Endothelial cell of umbilical vein (primary cell): ENCODE measurements at regions not wholly inside any gene's neighbourhood (a gene's known extent, or its start where the extent isn't known, plus 50 kb on each side); places are given as distances from the start of the nearest gene placed in this dataset.

Source experiments
- BruUV-seq: library from RNA; stranded (reverse); fragments of 400-500 nt; replicated peaks from 2 replicates; lab custom pipeline; 2021; lab: Mats Ljungman, UMichigan
- CTCF ChIA-PET: fragments of 300-600, 350-600 bp; sonication (Branson Sonifier 250); formaldehyde crosslinking; loops from one replicate; lab custom pipeline; 2021; ENCODE audit warnings: antibody characterized with exemption, inconsistent platforms; lab: Charles Lee
- POLR2A ChIA-PET: fragments of 300-600, 350-600 bp; sonication (Branson Sonifier 250); formaldehyde crosslinking; loops from one replicate; lab custom pipeline; 2021; ENCODE audit warnings: antibody characterized with exemption, inconsistent platforms; lab: Charles Lee
- DNase-seq: peaks from one replicate; pipeline ENCODE4 v3.0.0-alpha.2; 2011; ENCODE audit warnings: low read depth, low spot score
- FAIRE-seq: peaks from 2 replicates; lab custom pipeline; 2011; peaks lifted over from hg19 to GRCh38; lab: Jason Lieb, UNC
- H2AFZ ChIP-seq: 2 replicates; pipeline ENCODE4 v1.6.0; 2012; ENCODE audit warnings: low read depth, low read length, control low read depth, inconsistent platforms
- H3K27ac ChIP-seq: 2 replicates; pipeline ENCODE4 v1.5.1; 2011; ENCODE audit warnings: low read depth, mild to moderate bottlenecking, control low read depth, low read length, moderate library complexity; ENCODE audit not compliant: insufficient read depth
- H3K27me3 ChIP-seq, 2 experiments: 2 replicates each; pipeline versions ENCODE4 v1.6.0 to v1.6.1; 2011; ENCODE audit warnings: low read length in 2 of 2, mixed read lengths in 1 of 2; ENCODE audit not compliant: control insufficient read depth in 2 of 2, insufficient read depth in 2 of 2
- H3K36me3 ChIP-seq, 2 experiments: 2 replicates in 1 of 2; 3 replicates in 1 of 2; pipeline ENCODE4 v1.5.1; 2011; ENCODE audit warnings: low read length in 2 of 2, mild to moderate bottlenecking in 1 of 2, moderate library complexity in 1 of 2; ENCODE audit not compliant: control insufficient read depth in 2 of 2, insufficient read depth in 2 of 2; ENCODE audit errors: extremely low read depth in 1 of 2
- H3K4me1 ChIP-seq: 3 replicates; pipeline ENCODE4 v1.5.1; 2011; ENCODE audit warnings: mild to moderate bottlenecking, low read length; ENCODE audit not compliant: control insufficient read depth, insufficient read depth; ENCODE audit errors: extremely low read depth
- H3K4me2 ChIP-seq: 2 replicates; pipeline ENCODE4 v1.6.1; 2011; ENCODE audit warnings: low read length, control low read depth, mixed read lengths; ENCODE audit not compliant: insufficient read depth
- H3K4me3 ChIP-seq, 3 experiments: fragments of 200-600 bp in 1 of 3; sonication (generic), shearing (Covaris generic) in 1 of 3; replicated peaks in 1 of 3; 2 replicates each; pipeline ENCODE4 v1.5.1; 2011 to 2016; ENCODE audit warnings: control low read depth in 3 of 3, low read length in 3 of 3, mild to moderate bottlenecking in 2 of 3, inconsistent platforms in 1 of 3, low read depth in 1 of 3, moderate library complexity in 1 of 3; ENCODE audit not compliant: insufficient read depth in 1 of 3
- H3K79me2 ChIP-seq: 2 replicates; pipeline ENCODE4 v1.6.0; 2012; ENCODE audit warnings: low read length, inconsistent platforms; ENCODE audit not compliant: control insufficient read depth, insufficient read depth
- H3K9ac ChIP-seq: replicated peaks from 2 replicates; pipeline ENCODE3; 2011; ENCODE audit warnings: low read length, control low read depth; ENCODE audit not compliant: insufficient read depth; ENCODE audit errors: extremely low read depth
- H3K9me1 ChIP-seq: replicated peaks from 3 replicates; pipeline ENCODE4 v1.6.0; 2011; ENCODE audit warnings: mild to moderate bottlenecking, low read length; ENCODE audit not compliant: control insufficient read depth, insufficient read depth; ENCODE audit errors: extremely low read depth
- H3K9me3 ChIP-seq: replicated peaks from 2 replicates; pipeline ENCODE4 v1.5.1; 2012; ENCODE audit warnings: low read length, inconsistent platforms; ENCODE audit not compliant: control insufficient read depth, insufficient read depth
- H4K20me1 ChIP-seq: replicated peaks from 2 replicates; pipeline ENCODE3; 2011; ENCODE audit warnings: mild to moderate bottlenecking, low read length; ENCODE audit not compliant: control insufficient read depth, insufficient read depth; ENCODE audit errors: extremely low read depth
- CTCF ChIP-seq, 2 donors: IDR thresholded peaks; 1 replicate in 1 of 2; 2 replicates in 1 of 2; pipeline ENCODE4 v1.5.1; 2011; ENCODE audit warnings: low read length in 2 of 2, mild to moderate bottlenecking in 2 of 2, moderate library complexity in 2 of 2, control low read depth in 1 of 2, inconsistent platforms in 1 of 2, low read depth in 1 of 2; ENCODE audit not compliant: insufficient read depth in 1 of 2; ENCODE audit errors: extremely low read depth in 1 of 2
- EZH2 ChIP-seq: IDR thresholded peaks from 2 replicates; pipeline ENCODE4 v1.6.1; 2012; ENCODE audit warnings: borderline replicate concordance, low read depth, mild to moderate bottlenecking, moderate library complexity, low read length, inconsistent platforms; ENCODE audit not compliant: severe bottlenecking
- GATA2 ChIP-seq: IDR thresholded peaks from 2 replicates; pipeline ENCODE4 v1.7.0; 2011; ENCODE audit warnings: low read depth, mild to moderate bottlenecking, moderate library complexity, mixed read lengths, low read length; ENCODE audit not compliant: insufficient read length, insufficient read depth
- JUN ChIP-seq: IDR thresholded peaks from 2 replicates; pipeline ENCODE4 v1.6.1; 2011; ENCODE audit warnings: borderline replicate concordance, low read depth; ENCODE audit not compliant: insufficient read length, insufficient read depth
- MYC ChIP-seq: IDR thresholded peaks from one replicate; pipeline ENCODE4 v1.6.1; 2011; ENCODE audit warnings: mild to moderate bottlenecking, low read depth, low read length
- POLR2A ChIP-seq: IDR thresholded peaks from 2 replicates; pipeline ENCODE4 v1.6.1; 2012; ENCODE audit warnings: low read depth, mild to moderate bottlenecking, control low read depth, low read length
- POLR2AphosphoS5 ChIP-seq: IDR thresholded peaks from 2 replicates; pipeline ENCODE4 v1.6.1; 2012; ENCODE audit warnings: low read depth, mild to moderate bottlenecking, control low read depth, low read length, moderate library complexity; ENCODE audit not compliant: insufficient read depth
- dilution Hi-C: fragments of 300-500 bp; cut with MboI; formaldehyde crosslinking; loops from one replicate; pipeline ENCODE4 v1.15.0; 2019; ENCODE audit warnings: low sequenced_read_pairs; ENCODE audit not compliant: extremely low pct_ligation_motif_present
- intact Hi-C: fragments of 100-400 bp; cut with micrococcal nuclease; formaldehyde crosslinking; loops from one replicate; pipeline ENCODE4 v1.10.0; 2022
- TF ChIP-seq, protein P1 (sequence below): IDR thresholded peaks from 2 replicates; pipeline ENCODE4 v1.6.1; 2011; ENCODE audit not compliant: insufficient read depth, insufficient read length

GRCh38 chr5:35342664-35343063 lies 112.4 kb upstream of the PRLR start:
- H3K9me1 ChIP-seq, result no peaks in the 10 kb centered on the region
- no peak overlapping the region for H2AFZ ChIP-seq
- no peak for DNase-seq
- no peaks in the 10 kb centered on the region for H3K9me3 ChIP-seq
- no peak overlapping the region for H3K4me2 ChIP-seq
- FAIRE-seq, result no peak
- CTCF ChIA-PET, result no interaction called here
- H3K9ac ChIP-seq, result no peak overlapping the region
- H3K36me3 ChIP-seq, result no peaks in the 10 kb centered on the region
- H3K4me1 ChIP-seq, result no peaks in the 10 kb centered on the region
- H3K79me2 ChIP-seq, result no peaks in the 10 kb centered on the region
- no peak overlapping the region for H3K27ac ChIP-seq
- no peaks in the 10 kb centered on the region for H4K20me1 ChIP-seq
- dilution Hi-C loops, result no loop called here
- H3K27me3 ChIP-seq, result no peaks in the 10 kb centered on the region
- TF ChIP-seq MYC (no peak), EZH2 (no peak), CTCF (IDR thresholded peaks at IDR 0.05; ENCODE audit: extremely low read depth in 1 of 2, insufficient read depth in 1 of 2, low read depth in 1 of 2, low read length in 2 of 2) (no peak), JUN (no peak), POLR2A (no peak), POLR2AphosphoS5 (no peak), GATA2 (no peak)
- TF ChIP-seq, protein P1, sequence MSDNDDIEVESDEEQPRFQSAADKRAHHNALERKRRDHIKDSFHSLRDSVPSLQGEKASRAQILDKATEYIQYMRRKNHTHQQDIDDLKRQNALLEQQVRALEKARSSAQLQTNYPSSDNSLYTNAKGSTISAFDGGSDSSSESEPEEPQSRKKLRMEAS, result no peak
- POLR2A ChIA-PET, result no interaction called here
- no TSS peak for BruUV-seq
- H3K4me3 ChIP-seq, result no peak overlapping the region
- intact Hi-C loops, result no loop called here
